AG09309 (cell line): ENCODE measurements at regions not wholly inside any gene's neighbourhood (a gene's known extent, or its start where the extent isn't known, plus 50 kb on each side); places are given as distances from the start of the nearest gene placed in this dataset.

Source experiments
- DNase-seq: peaks from one replicate; pipeline ENCODE4 v3.0.0-alpha.2; 2010; ENCODE audit warnings: low read depth
- H3K4me3 ChIP-seq: 2 replicates; pipeline ENCODE4 v1.5.1; 2011; ENCODE audit warnings: mild to moderate bottlenecking, low read depth, low read length, moderate library complexity; ENCODE audit not compliant: control insufficient read depth
- TF ChIP-seq, protein P1 (sequence below): IDR thresholded peaks from 2 replicates; pipeline ENCODE4 v1.5.1; 2011; ENCODE audit warnings: mild to moderate bottlenecking, low read depth, low read length, inconsistent platforms; ENCODE audit not compliant: insufficient read depth, control insufficient read depth; ENCODE audit errors: missing control alignments

DNA sequence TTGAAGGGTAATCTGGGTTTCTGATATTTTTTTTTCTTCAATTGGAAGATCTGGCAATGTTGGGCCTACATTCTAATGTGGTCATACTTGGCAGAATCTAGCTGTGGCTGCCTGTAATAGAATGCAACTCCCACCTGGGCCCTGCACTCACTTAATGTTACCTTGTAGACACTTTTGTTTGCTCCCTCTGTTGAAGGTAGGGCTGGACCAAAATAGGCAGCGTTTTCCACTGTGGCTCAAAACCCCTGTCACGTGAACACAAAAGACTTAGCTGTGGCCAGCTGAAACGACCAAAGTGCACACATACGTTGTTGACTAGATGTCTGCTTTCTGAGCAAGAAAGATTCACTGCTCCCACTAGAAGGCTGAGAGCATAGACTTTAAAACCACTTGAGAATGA lies 117.6 kb upstream of the HMHB1 start:
- TF ChIP-seq, protein P1, sequence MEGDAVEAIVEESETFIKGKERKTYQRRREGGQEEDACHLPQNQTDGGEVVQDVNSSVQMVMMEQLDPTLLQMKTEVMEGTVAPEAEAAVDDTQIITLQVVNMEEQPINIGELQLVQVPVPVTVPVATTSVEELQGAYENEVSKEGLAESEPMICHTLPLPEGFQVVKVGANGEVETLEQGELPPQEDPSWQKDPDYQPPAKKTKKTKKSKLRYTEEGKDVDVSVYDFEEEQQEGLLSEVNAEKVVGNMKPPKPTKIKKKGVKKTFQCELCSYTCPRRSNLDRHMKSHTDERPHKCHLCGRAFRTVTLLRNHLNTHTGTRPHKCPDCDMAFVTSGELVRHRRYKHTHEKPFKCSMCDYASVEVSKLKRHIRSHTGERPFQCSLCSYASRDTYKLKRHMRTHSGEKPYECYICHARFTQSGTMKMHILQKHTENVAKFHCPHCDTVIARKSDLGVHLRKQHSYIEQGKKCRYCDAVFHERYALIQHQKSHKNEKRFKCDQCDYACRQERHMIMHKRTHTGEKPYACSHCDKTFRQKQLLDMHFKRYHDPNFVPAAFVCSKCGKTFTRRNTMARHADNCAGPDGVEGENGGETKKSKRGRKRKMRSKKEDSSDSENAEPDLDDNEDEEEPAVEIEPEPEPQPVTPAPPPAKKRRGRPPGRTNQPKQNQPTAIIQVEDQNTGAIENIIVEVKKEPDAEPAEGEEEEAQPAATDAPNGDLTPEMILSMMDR, result no peak
- no peak overlapping the region for H3K4me3 ChIP-seq
- DNase-seq, result no peak

DNA sequence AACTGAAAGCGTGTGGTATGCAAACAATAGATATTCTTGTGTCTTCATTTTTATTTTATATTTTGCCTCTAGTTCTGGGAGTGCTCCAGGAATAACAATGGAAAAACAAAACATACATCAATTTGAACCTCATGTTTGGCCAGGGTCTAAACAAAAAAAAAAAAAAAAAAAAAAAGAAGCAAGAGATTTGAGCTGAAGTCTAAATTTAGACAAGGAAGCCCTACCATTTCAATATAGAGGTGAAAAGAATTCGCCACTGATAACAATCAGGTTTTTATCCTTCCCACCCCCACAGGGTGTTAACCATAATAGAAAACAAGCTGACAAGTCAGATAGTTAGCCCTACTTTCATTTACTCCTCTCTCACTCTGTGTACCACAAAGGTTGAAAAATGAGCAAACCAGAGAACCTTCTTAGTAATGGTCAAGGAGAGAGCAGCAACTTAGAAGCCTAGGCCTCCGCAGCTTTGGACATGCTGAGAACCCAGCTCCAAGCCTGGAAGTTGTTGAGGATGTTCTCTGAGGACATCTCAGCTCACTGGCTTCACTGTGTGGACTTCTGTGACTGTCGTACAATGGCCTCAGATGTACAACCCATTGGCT lies 118.2 kb upstream of the HMHB1 start:
- TF ChIP-seq, protein P1, result no peak
- no peak for DNase-seq
- no peak overlapping the region for H3K4me3 ChIP-seq

DNA sequence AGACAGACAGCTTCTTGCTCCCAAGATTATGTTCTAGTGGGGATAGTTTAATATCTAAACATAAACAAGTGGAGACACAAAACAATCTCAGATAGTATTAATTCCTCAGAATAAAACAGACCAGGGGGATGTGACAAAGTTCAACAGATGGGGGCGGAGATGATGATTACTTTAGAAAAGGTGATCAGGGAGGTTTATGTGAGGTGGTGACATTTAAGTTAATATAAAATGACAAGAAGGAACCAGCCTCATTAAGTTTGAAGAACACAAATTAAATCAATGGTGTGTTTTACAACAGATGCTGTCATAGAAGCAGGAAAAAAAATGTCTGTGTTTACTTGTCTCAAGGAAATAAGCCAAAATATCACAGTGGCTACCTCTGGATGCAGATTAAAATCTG lies 119.6 kb upstream of the HMHB1 start:
- DNase-seq, result no peak
- TF ChIP-seq, protein P1, result no peak
- H3K4me3 ChIP-seq, result no peak overlapping the region

DNA sequence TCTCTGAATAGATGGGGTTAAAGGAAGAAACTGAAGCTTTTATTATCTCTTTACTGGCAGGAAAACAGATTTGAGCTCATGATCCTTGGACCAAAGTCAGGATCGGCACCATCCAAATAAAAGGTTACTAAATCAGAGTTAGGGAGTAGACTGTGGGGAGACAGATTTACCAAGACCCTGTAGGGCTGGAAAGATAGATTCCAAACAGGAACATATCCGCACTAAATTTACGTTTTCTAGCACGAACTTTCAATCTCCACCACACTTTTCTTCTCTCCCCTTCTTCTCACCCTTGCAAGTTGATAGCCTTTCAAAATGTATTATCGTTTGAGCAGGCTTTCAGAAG lies 120.0 kb upstream of the HMHB1 start:
- TF ChIP-seq, protein P1, result no peak
- H3K4me3 ChIP-seq, result no peak overlapping the region
- no peak for DNase-seq

DNA sequence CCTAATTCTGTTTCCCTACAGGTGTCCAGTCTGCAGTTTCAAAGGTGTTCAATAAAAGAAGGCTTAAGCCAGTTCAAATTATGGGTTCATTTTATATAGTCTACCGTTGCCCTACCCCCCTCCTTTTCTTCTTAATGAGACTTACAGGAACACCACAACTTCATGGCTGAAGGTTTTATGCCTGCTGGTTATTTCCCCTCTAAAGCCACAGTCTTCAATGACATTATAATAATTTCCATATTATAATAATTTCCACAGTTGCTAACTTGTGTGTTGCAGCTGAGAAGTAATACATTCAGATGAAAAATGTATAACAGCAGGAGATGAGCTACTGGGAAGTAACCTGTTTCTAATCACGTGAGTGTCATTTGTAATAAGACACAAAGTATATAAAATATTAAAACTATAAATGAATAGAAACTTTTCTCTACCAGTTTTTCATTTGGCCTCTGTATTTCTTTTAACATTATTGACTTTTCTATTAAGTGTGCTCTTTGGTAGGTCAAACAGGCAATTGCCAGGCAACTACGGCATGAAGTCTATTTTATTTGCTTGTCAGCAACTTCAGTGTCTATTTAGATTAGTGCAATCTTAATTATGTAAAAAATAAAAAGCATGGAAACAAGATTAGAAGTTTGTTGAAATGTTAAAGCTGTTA lies 120.5 kb upstream of the HMHB1 start:
- H3K4me3 ChIP-seq, result no peak overlapping the region
- TF ChIP-seq, protein P1, result no peak
- no peak for DNase-seq

DNA sequence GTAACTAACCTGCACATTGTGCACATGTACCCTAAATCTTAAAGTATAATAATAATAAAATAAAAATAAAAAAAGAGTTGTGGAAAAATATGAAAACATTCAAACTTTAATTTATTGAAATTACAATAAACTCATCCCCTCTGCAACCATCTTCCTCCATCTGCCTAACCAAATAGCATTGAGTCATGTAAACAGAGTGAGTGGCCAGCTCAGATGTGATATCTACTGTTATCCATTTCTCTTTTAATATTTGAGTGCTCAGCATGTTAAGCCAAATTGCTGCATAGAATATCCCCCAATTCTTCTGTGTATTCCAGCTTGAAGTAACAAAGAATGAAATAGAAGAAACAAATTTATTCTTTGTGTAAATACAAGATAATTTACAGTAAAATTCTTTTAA lies 124.4 kb upstream of the HMHB1 start:
- no peak for DNase-seq
- TF ChIP-seq, protein P1, result no peak
- no peak overlapping the region for H3K4me3 ChIP-seq
